ENCODE measurements at regions not wholly inside any gene's neighbourhood (a gene's known extent, or its start where the extent isn't known, plus 50 kb on each side); places are given as distances from the start of the nearest gene placed in this dataset.

- H4K20me1 ChIP-seq (replicated peaks; ENCODE audit: control insufficient read depth, extremely low read depth, insufficient read depth, low read length) = no peaks in the 10 kb centered on the region
- ChIA-PET POLR2A (interaction anchor here (0.8 to 1.5 kb wide), 2 partner anchors 93 to 138 kb away, joined by 3 to 6 read pairs; no protein-coding TSS in a partner anchor), CTCF (interaction anchor here (1.6 to 4.2 kb wide), 3 partner anchors 16 to 88 kb away, joined by 4 to 26 read pairs (median 6); no protein-coding TSS in a partner anchor)
- H3K4me1 ChIP-seq (ENCODE audit: control insufficient read depth, extremely low read depth, insufficient read depth, low read length) = peaks cover 32% of the 10 kb centered on the region
- peak overlapping the region; percentile 100 for H3K27ac ChIP-seq (ENCODE audit: insufficient read depth, low read depth, low read length)
- BruUV-seq (replicated peaks) = TSS peak; percentile 97
- TF ChIP-seq MAX (IDR thresholded peaks at IDR 0.05; ENCODE audit: insufficient read depth, insufficient read length) (no peak), POLR2A (IDR thresholded peaks at IDR 0.05; ENCODE audit: low read depth, low read length) (peak; percentile 91), JUN (IDR thresholded peaks at IDR 0.05; ENCODE audit: borderline replicate concordance, insufficient read depth, insufficient read length, low read depth) (peak; percentile 91), CTCF (IDR thresholded peaks at IDR 0.05; ENCODE audit: extremely low read depth in 1 of 2, insufficient read depth in 1 of 2, low read depth in 1 of 2, low read length in 2 of 2) (no peak), MYC (IDR thresholded peaks at IDR 0.05; ENCODE audit: low read depth, low read length) (no peak), GATA2 (IDR thresholded peaks at IDR 0.05; ENCODE audit: insufficient read depth, insufficient read length, low read depth, low read length) (peak; percentile 91), EZH2 (IDR thresholded peaks at IDR 0.05; ENCODE audit: borderline replicate concordance, low read depth, low read length, severe bottlenecking) (no peak), POLR2AphosphoS5 (IDR thresholded peaks at IDR 0.05; ENCODE audit: insufficient read depth, low read depth, low read length) (peak; percentile 97), FOS (IDR thresholded peaks at IDR 0.05; ENCODE audit: borderline replicate concordance, insufficient read depth, low read length) (peak; percentile 87)
- H3K27me3 ChIP-seq (ENCODE audit: control insufficient read depth in 2 of 2, insufficient read depth in 2 of 2, low read length in 2 of 2) = no peaks in the 10 kb centered on the region
- peak overlapping the region; percentile 90 for H3K9ac ChIP-seq (replicated peaks; ENCODE audit: extremely low read depth, insufficient read depth, low read length)
- FAIRE-seq (peak; percentile 83), DNase-seq (ENCODE audit: low read depth, low spot score) (peak; percentile 99)
- intact Hi-C loops (cut with micrococcal nuclease) = loop anchor here (1.0 to 10.0 kb wide), 17 partner anchors 8 to 1713 kb away; partner anchors contain the start of genes CARD16, CASP12, DCUN1D5 and DYNC2H1
- dilution Hi-C loops (cut with MboI; ENCODE audit: extremely low pct_ligation_motif_present, low sequenced_read_pairs) = no loop called here
- H3K4me2 ChIP-seq (ENCODE audit: insufficient read depth, low read length) = peak overlapping the region; percentile 87
- H2AFZ ChIP-seq (ENCODE audit: low read depth, low read length) = no peak overlapping the region
- no peaks in the 10 kb centered on the region for H3K79me2 ChIP-seq (ENCODE audit: control insufficient read depth, insufficient read depth, low read length)
- no peaks in the 10 kb centered on the region for H3K9me3 ChIP-seq (replicated peaks; ENCODE audit: control insufficient read depth, insufficient read depth, low read length)
- peak overlapping the region in 1 of 3 experiments; percentile 28 for H3K4me3 ChIP-seq (replicated peaks in 1 of 3; ENCODE audit: insufficient read depth in 1 of 3, low read depth in 1 of 3, low read length in 3 of 3)
- H3K36me3 ChIP-seq (ENCODE audit: control insufficient read depth in 2 of 2, extremely low read depth in 1 of 2, insufficient read depth in 2 of 2, low read length in 2 of 2) = no peaks in the 10 kb centered on the region
- H3K9me1 ChIP-seq (replicated peaks; ENCODE audit: control insufficient read depth, extremely low read depth, insufficient read depth, low read length) = no peaks in the 10 kb centered on the region
Measured at GRCh38 chr11:103624708-103625623, 411.5 kb upstream of the DDI1 start.
